ENCODE measurements at regions not wholly inside any gene's neighbourhood (a gene's known extent, or its start where the extent isn't known, plus 50 kb on each side); places are given as distances from the start of the nearest gene placed in this dataset.

GRCh38 chr13:99892866-99893504 lies 78.6 kb downstream of the ZIC5 start:
- DNase-seq: no peak

GRCh38 chr13:99892196-99892613 lies 79.4 kb downstream of the ZIC5 start:
- DNase-seq: no peak

- DNase-seq: no peak
These were observed 84.9 kb downstream of the ZIC5 start for GRCh38 chr13:99886706-99887105.

GRCh38 chr13:99884913-99885312 lies 86.7 kb downstream of the ZIC5 start:
- no peak for DNase-seq

- DNase-seq: no peak
These were observed 87.8 kb downstream of the ZIC5 start for GRCh38 chr13:99883805-99884204.

GRCh38 chr13:99878921-99879610 lies 92.5 kb downstream of the ZIC5 start:
- no peak for DNase-seq

GRCh38 chr13:99876651-99877050 lies 94.9 kb downstream of the ZIC5 start:
- no peak for DNase-seq

- DNase-seq: no peak
These were observed 96.2 kb downstream of the ZIC5 start for GRCh38 chr13:99875391-99875790.

- no peak for DNase-seq
These were observed 97.6 kb downstream of the ZIC5 start for GRCh38 chr13:99873832-99874430.

GRCh38 chr13:99873141-99873540 lies 98.4 kb downstream of the ZIC5 start:
- DNase-seq: no peak

GRCh38 chr13:99871249-99871898 lies 100.2 kb downstream of the ZIC5 start:
- DNase-seq: no peak

- DNase-seq: no peak
These were observed 101.0 kb downstream of the ZIC5 start for GRCh38 chr13:99870541-99870940.

- DNase-seq: no peak
These were observed 101.7 kb downstream of the ZIC5 start for GRCh38 chr13:99869830-99870229.

- DNase-seq: no peak
These were observed 102.8 kb downstream of the ZIC5 start for GRCh38 chr13:99868767-99869166.

- no peak for DNase-seq
These were observed 103.9 kb downstream of the ZIC5 start for GRCh38 chr13:99867535-99868257.

GRCh38 chr13:99866781-99867180 lies 104.8 kb downstream of the ZIC5 start:
- DNase-seq: no peak

- DNase-seq: no peak
These were observed 106.1 kb downstream of the ZIC5 start for GRCh38 chr13:99865420-99865930.

- no peak for DNase-seq
These were observed 107.0 kb downstream of the ZIC5 start for GRCh38 chr13:99864627-99864990.

GRCh38 chr13:99863789-99864626 lies 107.6 kb downstream of the ZIC5 start:
- no peak for DNase-seq

- no peak for DNase-seq
These were observed 109.3 kb downstream of the ZIC5 start for GRCh38 chr13:99862244-99862643.

GRCh38 chr13:99861771-99862170 lies 109.8 kb downstream of the ZIC5 start:
- DNase-seq: no peak

- no peak for DNase-seq
These were observed 110.8 kb downstream of the ZIC5 start for GRCh38 chr13:99860745-99861144.

All from activated CD4-positive, alpha-beta T cell treated with anti-CD3 and anti-CD28 coated beads, Interleukin-2, Interleukin-6, amounts not matched to agents 100 ng/mL and 50 ng/mL, durations not matched to agents 16 hours and 8 hours (primary cell).